ENCODE measurements at regions not wholly inside any gene's neighbourhood (a gene's known extent, or its start where the extent isn't known, plus 50 kb on each side); places are given as distances from the start of the nearest gene placed in this dataset.

DNA sequence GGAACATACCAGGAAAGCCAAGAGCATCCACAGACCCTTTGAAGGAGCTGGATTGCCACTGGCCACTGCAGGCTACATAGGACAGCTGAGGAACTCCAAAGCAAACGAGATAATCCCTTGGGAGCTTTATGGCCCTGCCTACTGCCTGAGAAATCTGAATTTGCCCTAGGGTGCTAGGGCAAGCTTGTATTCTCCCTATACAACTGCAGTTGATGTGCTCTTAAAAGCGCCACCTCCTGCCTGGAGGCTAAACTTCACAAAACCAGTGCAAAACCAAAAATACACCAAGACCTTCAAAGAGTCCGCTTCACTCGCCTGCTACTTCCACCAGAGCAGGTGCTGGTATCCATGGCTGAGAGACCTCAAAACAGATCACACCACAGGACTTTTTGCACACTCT is 99.6 kb upstream of the KRR1 start:
- H3K4me3 ChIP-seq (ENCODE audit: low read length) = no peak overlapping the region
- H3K27ac ChIP-seq (ENCODE audit: low read length) = no peak overlapping the region
- no peaks in the 10 kb centered on the region for H3F3A ChIP-seq (ENCODE audit: insufficient read depth, low read length, poor library complexity, severe bottlenecking)
- H3K79me2 ChIP-seq (replicated peaks; ENCODE audit: insufficient read depth, low read length) = no peaks in the 10 kb centered on the region
- no peaks in the 10 kb centered on the region for H3K9me3 ChIP-seq (ENCODE audit: low read length)
- H3K27me3 ChIP-seq (ENCODE audit: insufficient read depth, low read depth, low read length) = no peaks in the 10 kb centered on the region
- H3K9me2 ChIP-seq (ENCODE audit: insufficient read depth, low read length) = no peaks in the 10 kb centered on the region
- no peak overlapping the region for H3K4me2 ChIP-seq (ENCODE audit: low read length)
- no peaks in the 10 kb centered on the region for H3K36me3 ChIP-seq (ENCODE audit: insufficient read depth, low read length)
- no peaks in the 10 kb centered on the region for H4K20me1 ChIP-seq (ENCODE audit: insufficient read depth)
- no peak overlapping the region for H3K9ac ChIP-seq (ENCODE audit: low read length)
- TF ChIP-seq SMC3 (conservative IDR thresholded peaks at IDR 0.05; ENCODE audit: poor library complexity) = no peak
- no peak for TF ChIP-seq POLR2AphosphoS5 (IDR thresholded peaks at IDR 0.05)
- TF ChIP-seq RAD21 (conservative IDR thresholded peaks at IDR 0.05) = no peak
- no peak for TF ChIP-seq MXI1 (conservative IDR thresholded peaks at IDR 0.05; ENCODE audit: poor library complexity, severe bottlenecking)
- TF ChIP-seq EP300 (conservative IDR thresholded peaks at IDR 0.05; ENCODE audit: poor library complexity, severe bottlenecking) = no peak
- TF ChIP-seq EZH2 (IDR thresholded peaks at IDR 0.05; ENCODE audit: borderline replicate concordance, insufficient read depth, low read length, poor library complexity, severe bottlenecking) = no peak
- TF ChIP-seq, protein P1, sequence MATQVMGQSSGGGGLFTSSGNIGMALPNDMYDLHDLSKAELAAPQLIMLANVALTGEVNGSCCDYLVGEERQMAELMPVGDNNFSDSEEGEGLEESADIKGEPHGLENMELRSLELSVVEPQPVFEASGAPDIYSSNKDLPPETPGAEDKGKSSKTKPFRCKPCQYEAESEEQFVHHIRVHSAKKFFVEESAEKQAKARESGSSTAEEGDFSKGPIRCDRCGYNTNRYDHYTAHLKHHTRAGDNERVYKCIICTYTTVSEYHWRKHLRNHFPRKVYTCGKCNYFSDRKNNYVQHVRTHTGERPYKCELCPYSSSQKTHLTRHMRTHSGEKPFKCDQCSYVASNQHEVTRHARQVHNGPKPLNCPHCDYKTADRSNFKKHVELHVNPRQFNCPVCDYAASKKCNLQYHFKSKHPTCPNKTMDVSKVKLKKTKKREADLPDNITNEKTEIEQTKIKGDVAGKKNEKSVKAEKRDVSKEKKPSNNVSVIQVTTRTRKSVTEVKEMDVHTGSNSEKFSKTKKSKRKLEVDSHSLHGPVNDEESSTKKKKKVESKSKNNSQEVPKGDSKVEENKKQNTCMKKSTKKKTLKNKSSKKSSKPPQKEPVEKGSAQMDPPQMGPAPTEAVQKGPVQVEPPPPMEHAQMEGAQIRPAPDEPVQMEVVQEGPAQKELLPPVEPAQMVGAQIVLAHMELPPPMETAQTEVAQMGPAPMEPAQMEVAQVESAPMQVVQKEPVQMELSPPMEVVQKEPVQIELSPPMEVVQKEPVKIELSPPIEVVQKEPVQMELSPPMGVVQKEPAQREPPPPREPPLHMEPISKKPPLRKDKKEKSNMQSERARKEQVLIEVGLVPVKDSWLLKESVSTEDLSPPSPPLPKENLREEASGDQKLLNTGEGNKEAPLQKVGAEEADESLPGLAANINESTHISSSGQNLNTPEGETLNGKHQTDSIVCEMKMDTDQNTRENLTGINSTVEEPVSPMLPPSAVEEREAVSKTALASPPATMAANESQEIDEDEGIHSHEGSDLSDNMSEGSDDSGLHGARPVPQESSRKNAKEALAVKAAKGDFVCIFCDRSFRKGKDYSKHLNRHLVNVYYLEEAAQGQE (IDR thresholded peaks at IDR 0.05; ENCODE audit: borderline replicate concordance) = no peak
- TF ChIP-seq, protein P2, sequence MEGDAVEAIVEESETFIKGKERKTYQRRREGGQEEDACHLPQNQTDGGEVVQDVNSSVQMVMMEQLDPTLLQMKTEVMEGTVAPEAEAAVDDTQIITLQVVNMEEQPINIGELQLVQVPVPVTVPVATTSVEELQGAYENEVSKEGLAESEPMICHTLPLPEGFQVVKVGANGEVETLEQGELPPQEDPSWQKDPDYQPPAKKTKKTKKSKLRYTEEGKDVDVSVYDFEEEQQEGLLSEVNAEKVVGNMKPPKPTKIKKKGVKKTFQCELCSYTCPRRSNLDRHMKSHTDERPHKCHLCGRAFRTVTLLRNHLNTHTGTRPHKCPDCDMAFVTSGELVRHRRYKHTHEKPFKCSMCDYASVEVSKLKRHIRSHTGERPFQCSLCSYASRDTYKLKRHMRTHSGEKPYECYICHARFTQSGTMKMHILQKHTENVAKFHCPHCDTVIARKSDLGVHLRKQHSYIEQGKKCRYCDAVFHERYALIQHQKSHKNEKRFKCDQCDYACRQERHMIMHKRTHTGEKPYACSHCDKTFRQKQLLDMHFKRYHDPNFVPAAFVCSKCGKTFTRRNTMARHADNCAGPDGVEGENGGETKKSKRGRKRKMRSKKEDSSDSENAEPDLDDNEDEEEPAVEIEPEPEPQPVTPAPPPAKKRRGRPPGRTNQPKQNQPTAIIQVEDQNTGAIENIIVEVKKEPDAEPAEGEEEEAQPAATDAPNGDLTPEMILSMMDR (IDR thresholded peaks at IDR 0.05; ENCODE audit: poor library complexity, severe bottlenecking) = no peak
- no peak for TF ChIP-seq TAF1 (IDR thresholded peaks at IDR 0.05; ENCODE audit: low read depth)
- no peak overlapping the region for H2AFZ ChIP-seq (ENCODE audit: low read depth, low read length)

DNA sequence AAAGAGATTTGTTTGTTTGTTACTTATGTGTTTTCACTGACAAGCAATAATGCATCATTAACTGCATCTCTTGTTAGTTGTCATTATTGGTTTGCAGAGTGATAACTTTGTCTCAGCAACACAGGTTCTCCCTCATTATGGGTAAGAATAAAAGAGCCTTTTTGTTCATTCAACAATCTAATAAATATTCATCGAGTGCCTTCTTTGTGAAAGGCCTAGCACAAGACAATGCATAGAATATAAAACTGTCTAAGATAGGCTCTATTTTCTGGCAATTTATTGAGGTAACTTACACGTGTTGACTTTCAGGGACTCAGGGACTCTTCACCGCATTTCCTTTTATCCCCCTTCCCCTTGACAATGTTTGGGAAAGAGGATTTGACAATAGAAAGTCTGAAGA is 95.5 kb upstream of the KRR1 start:
- Histone ChIP-seq H3K36me3 (ENCODE audit: insufficient read depth, low read length) (no peaks in the 10 kb centered on the region), H3F3A (ENCODE audit: insufficient read depth, low read length, poor library complexity, severe bottlenecking) (no peaks in the 10 kb centered on the region), H3K27me3 (ENCODE audit: insufficient read depth, low read depth, low read length) (no peaks in the 10 kb centered on the region), H3K9me3 (ENCODE audit: low read length) (no peaks in the 10 kb centered on the region), H3K9ac (ENCODE audit: low read length) (no peak overlapping the region), H3K9me2 (ENCODE audit: insufficient read depth, low read length) (no peaks in the 10 kb centered on the region), H3K4me2 (ENCODE audit: low read length) (no peak overlapping the region), H3K27ac (ENCODE audit: low read length) (peak overlapping the region; percentile 1), H3K79me2 (replicated peaks; ENCODE audit: insufficient read depth, low read length) (no peaks in the 10 kb centered on the region), H4K20me1 (ENCODE audit: insufficient read depth) (no peaks in the 10 kb centered on the region), H3K4me3 (ENCODE audit: low read length) (no peak overlapping the region), H2AFZ (ENCODE audit: low read depth, low read length) (no peak overlapping the region)
- TF ChIP-seq EP300 (conservative IDR thresholded peaks at IDR 0.05; ENCODE audit: poor library complexity, severe bottlenecking) (no peak), EZH2 (IDR thresholded peaks at IDR 0.05; ENCODE audit: borderline replicate concordance, insufficient read depth, low read length, poor library complexity, severe bottlenecking) (no peak), MXI1 (conservative IDR thresholded peaks at IDR 0.05; ENCODE audit: poor library complexity, severe bottlenecking) (no peak), POLR2AphosphoS5 (IDR thresholded peaks at IDR 0.05) (no peak)

Measured in neural cell (in vitro differentiated cells).